GM23338 (cell line): ENCODE measurements at regions not wholly inside any gene's neighbourhood (a gene's known extent, or its start where the extent isn't known, plus 50 kb on each side); places are given as distances from the start of the nearest gene placed in this dataset.

ENCODE experiments used
- ATAC-seq: fragments of 200-7000 bp; cut with Tn5 transposase; 3 replicates; pipeline ENCODE4 v1.9.1; 2020
- DNase-seq: peaks from one replicate; pipeline ENCODE4 v3.0.0-alpha.2; 2015; ENCODE audit warnings: low spot score
- H2AFZ ChIP-seq: fragments of 200-600 bp; sonication (generic); 2 replicates; pipeline ENCODE4 v1.8.0; 2016; ENCODE audit warnings: antibody characterized with exemption, mild to moderate bottlenecking, moderate library complexity
- H3F3A ChIP-seq: fragments of 200-600 bp; sonication (generic); replicated peaks from 2 replicates; pipeline ENCODE4 v1.8.0; 2017; ENCODE audit warnings: antibody characterized with exemption, mixed run types, low read depth
- H3K27ac ChIP-seq: fragments of 200-600 bp; sonication (generic); 2 replicates; pipeline ENCODE4 v1.6.1; 2016; ENCODE audit warnings: low read depth
- H3K27me3 ChIP-seq: fragments of 200-600 bp; sonication (generic); 2 replicates; pipeline ENCODE4 v1.8.0; 2016; ENCODE audit warnings: mild to moderate bottlenecking, mixed run types, moderate library complexity; ENCODE audit not compliant: insufficient read depth
- H3K36me3 ChIP-seq: fragments of 200-600 bp; sonication (generic); 2 replicates; pipeline ENCODE4 v1.8.0; 2016; ENCODE audit warnings: mild to moderate bottlenecking; ENCODE audit not compliant: insufficient read depth
- H3K4me1 ChIP-seq: fragments of 200-600 bp; sonication (generic); 2 replicates; pipeline ENCODE4 v1.8.0; 2016; ENCODE audit warnings: mild to moderate bottlenecking, moderate library complexity; ENCODE audit not compliant: insufficient read depth
- H3K4me2 ChIP-seq: fragments of 200-600 bp; sonication (generic); 2 replicates; pipeline ENCODE4 v1.7.1; 2017; ENCODE audit warnings: mixed run types
- H3K4me3 ChIP-seq: fragments of 200-600 bp; sonication (generic); 2 replicates; pipeline ENCODE4 v1.6.1; 2016; ENCODE audit warnings: mixed run types
- H3K79me2 ChIP-seq: fragments of 200-600 bp; sonication (generic); replicated peaks from 2 replicates; pipeline ENCODE4 v1.8.0; 2017; ENCODE audit warnings: mild to moderate bottlenecking; ENCODE audit not compliant: insufficient read depth
- H3K9me2 ChIP-seq: fragments of 200-600 bp; sonication (generic); 2 replicates; pipeline ENCODE4 v1.8.0; 2017; ENCODE audit not compliant: insufficient read depth
- H4K20me1 ChIP-seq: fragments of 200-600 bp; sonication (generic); replicated peaks from 2 replicates; pipeline ENCODE4 v1.8.0; 2017; ENCODE audit warnings: mild to moderate bottlenecking; ENCODE audit not compliant: insufficient read depth
- H3K27ac Mint-ChIP-seq: 2 replicates; pipeline ENCODE4 v1.8.0; 2020; ENCODE audit warnings: inconsistent platforms, mild to moderate bottlenecking, moderate library complexity, mixed read lengths
- H3K27me3 Mint-ChIP-seq: 3 replicates; pipeline ENCODE4 v1.8.0; 2022; ENCODE audit warnings: low read depth, mild to moderate bottlenecking, moderate library complexity, mixed read lengths, inconsistent platforms; ENCODE audit not compliant: insufficient read depth, poor library complexity
- H3K36me3 Mint-ChIP-seq: 3 replicates; pipeline ENCODE4 v1.8.0; 2021; ENCODE audit warnings: low read depth, mild to moderate bottlenecking, inconsistent platforms, moderate library complexity, mixed read lengths
- H3K4me1 Mint-ChIP-seq: 3 replicates; pipeline ENCODE4 v1.8.0; 2020; ENCODE audit warnings: mild to moderate bottlenecking, inconsistent platforms, mixed read lengths
- H3K4me3 Mint-ChIP-seq: 3 replicates; pipeline ENCODE4 v1.8.0; 2021; ENCODE audit warnings: moderate library complexity, mild to moderate bottlenecking, inconsistent platforms, mixed read lengths
- H3K9me3 Mint-ChIP-seq: 3 replicates; pipeline ENCODE4 v1.8.0; 2020; ENCODE audit warnings: moderate library complexity, mild to moderate bottlenecking, inconsistent platforms, mixed read lengths
- EZH2phosphoT487 ChIP-seq: fragments of 200-600 bp; sonication (generic); IDR thresholded peaks from one replicate; pipeline ENCODE4 v1.8.1; 2018; ENCODE audit warnings: antibody characterized with exemption; ENCODE audit not compliant: unreplicated experiment
- JUNB ChIP-seq: IDR thresholded peaks from one replicate; pipeline ENCODE4 v1.6.1; 2016; ENCODE audit warnings: antibody characterized with exemption; ENCODE audit not compliant: unreplicated experiment
- NANOG ChIP-seq: IDR thresholded peaks from 2 replicates; pipeline ENCODE4 v1.6.1; 2016; ENCODE audit warnings: antibody characterized with exemption, borderline replicate concordance
- POLR2AphosphoS5 ChIP-seq: IDR thresholded peaks from 2 replicates; pipeline ENCODE4 v1.6.1; 2016; ENCODE audit warnings: antibody characterized with exemption, low read depth
- ZNF331 ChIP-seq: fragments of 250-450 bp; sonication (Bioruptor Pico); IDR thresholded peaks from 2 replicates; pipeline ENCODE4 v1.5.0; 2020; ENCODE audit warnings: low read depth, mild to moderate bottlenecking, moderate library complexity
- TF ChIP-seq, protein P1 (sequence below): fragments of 250-450 bp; sonication (Bioruptor Pico); IDR thresholded peaks from 2 replicates; pipeline ENCODE4 v1.5.0; 2020; ENCODE audit warnings: mild to moderate bottlenecking, moderate library complexity
- TF ChIP-seq, protein P2 (sequence below): IDR thresholded peaks from 2 replicates; pipeline ENCODE4 v1.6.1; 2016; ENCODE audit warnings: antibody characterized with exemption

DNA sequence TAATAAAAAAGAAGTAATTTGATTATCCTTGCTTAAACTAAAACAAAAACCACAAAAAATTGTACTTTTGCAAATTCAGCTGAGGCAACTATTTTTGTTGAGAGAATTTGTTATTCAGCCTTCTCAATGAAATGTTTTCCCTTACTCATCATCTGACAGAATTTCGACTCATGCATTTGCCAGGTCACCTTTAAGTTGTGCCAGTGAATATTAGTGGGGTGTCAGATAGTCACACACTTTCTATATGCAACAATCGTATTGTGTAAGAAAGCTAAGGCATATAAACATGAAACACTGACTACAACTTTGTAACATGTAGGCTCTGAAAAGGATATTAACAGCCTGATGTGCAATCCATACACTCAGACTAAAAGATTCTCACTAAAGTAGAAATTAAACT, 1653.1 kb upstream of the SLC39A10 start (continued):
- TF ChIP-seq, protein P1, sequence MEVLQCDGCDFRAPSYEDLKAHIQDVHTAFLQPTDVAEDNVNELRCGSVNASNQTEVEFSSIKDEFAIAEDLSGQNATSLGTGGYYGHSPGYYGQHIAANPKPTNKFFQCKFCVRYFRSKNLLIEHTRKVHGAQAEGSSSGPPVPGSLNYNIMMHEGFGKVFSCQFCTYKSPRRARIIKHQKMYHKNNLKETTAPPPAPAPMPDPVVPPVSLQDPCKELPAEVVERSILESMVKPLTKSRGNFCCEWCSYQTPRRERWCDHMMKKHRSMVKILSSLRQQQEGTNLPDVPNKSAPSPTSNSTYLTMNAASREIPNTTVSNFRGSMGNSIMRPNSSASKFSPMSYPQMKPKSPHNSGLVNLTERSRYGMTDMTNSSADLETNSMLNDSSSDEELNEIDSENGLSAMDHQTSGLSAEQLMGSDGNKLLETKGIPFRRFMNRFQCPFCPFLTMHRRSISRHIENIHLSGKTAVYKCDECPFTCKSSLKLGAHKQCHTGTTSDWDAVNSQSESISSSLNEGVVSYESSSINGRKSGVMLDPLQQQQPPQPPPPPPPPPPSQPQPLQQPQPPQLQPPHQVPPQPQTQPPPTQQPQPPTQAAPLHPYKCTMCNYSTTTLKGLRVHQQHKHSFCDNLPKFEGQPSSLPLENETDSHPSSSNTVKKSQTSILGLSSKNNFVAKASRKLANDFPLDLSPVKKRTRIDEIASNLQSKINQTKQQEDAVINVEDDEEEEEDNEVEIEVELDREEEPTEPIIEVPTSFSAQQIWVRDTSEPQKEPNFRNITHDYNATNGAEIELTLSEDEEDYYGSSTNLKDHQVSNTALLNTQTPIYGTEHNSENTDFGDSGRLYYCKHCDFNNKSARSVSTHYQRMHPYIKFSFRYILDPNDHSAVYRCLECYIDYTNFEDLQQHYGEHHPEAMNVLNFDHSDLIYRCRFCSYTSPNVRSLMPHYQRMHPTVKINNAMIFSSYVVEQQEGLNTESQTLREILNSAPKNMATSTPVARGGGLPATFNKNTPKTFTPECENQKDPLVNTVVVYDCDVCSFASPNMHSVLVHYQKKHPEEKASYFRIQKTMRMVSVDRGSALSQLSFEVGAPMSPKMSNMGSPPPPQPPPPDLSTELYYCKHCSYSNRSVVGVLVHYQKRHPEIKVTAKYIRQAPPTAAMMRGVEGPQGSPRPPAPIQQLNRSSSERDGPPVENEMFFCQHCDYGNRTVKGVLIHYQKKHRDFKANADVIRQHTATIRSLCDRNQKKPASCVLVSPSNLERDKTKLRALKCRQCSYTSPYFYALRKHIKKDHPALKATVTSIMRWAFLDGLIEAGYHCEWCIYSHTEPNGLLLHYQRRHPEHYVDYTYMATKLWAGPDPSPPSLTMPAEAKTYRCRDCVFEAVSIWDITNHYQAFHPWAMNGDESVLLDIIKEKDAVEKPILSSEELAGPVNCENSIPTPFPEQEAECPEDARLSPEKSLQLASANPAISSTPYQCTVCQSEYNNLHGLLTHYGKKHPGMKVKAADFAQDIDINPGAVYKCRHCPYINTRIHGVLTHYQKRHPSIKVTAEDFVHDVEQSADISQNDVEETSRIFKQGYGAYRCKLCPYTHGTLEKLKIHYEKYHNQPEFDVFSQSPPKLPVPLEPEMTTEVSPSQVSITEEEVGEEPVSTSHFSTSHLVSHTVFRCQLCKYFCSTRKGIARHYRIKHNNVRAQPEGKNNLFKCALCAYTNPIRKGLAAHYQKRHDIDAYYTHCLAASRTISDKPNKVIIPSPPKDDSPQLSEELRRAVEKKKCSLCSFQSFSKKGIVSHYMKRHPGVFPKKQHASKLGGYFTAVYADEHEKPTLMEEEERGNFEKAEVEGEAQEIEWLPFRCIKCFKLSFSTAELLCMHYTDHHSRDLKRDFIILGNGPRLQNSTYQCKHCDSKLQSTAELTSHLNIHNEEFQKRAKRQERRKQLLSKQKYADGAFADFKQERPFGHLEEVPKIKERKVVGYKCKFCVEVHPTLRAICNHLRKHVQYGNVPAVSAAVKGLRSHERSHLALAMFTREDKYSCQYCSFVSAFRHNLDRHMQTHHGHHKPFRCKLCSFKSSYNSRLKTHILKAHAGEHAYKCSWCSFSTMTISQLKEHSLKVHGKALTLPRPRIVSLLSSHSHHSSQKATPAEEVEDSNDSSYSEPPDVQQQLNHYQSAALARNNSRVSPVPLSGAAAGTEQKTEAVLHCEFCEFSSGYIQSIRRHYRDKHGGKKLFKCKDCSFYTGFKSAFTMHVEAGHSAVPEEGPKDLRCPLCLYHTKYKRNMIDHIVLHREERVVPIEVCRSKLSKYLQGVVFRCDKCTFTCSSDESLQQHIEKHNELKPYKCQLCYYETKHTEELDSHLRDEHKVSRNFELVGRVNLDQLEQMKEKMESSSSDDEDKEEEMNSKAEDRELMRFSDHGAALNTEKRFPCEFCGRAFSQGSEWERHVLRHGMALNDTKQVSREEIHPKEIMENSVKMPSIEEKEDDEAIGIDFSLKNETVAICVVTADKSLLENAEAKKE (CRISPR knock-in tag): no peak
- TF ChIP-seq POLR2AphosphoS5 (no peak), JUNB (no peak)
- TF ChIP-seq, protein P2, sequence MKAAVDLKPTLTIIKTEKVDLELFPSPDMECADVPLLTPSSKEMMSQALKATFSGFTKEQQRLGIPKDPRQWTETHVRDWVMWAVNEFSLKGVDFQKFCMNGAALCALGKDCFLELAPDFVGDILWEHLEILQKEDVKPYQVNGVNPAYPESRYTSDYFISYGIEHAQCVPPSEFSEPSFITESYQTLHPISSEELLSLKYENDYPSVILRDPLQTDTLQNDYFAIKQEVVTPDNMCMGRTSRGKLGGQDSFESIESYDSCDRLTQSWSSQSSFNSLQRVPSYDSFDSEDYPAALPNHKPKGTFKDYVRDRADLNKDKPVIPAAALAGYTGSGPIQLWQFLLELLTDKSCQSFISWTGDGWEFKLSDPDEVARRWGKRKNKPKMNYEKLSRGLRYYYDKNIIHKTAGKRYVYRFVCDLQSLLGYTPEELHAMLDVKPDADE: no peak

DNA sequence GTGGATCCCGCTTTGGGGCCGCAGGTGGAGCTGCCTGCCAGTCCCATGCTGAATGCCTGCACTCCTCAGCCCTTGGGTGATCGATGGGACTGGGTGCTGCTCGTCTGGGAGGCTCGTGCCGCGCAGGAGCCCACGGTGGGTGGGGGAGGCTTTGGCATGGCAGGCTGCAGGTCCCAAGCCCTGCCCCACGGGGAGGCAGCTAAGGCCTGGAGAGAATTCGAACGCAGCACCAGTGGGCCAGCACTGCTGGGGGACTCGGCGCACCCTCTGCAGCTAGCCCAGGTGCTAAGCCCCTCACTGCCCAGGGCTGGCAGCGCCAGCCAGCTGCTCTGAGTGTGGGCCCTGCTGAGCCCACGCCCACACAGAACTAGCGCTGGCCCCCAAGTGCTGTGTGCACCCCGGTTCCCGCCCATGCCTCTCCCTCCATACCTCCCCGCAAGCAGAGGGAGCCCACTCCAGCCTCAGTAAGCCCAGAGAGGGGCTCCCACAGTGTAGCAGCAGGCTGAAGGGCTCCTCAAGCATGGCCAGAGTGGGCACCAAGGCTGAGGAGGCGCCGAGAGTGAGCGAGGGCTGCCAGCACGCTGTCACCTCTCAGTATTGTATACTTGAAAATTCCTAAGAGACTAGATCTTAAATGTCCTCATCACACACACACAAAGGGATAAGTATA, 1654.2 kb upstream of the SLC39A10 start:
- H3K27me3 Mint-ChIP-seq: peaks cover 3% of the 10 kb centered on the region
- Histone ChIP-seq H3K4me1 (no peaks in the 10 kb centered on the region), H3K36me3 (no peaks in the 10 kb centered on the region; the same call in 1 of the 2 replicates), H3K4me2 (no peak overlapping the region), H3K79me2 (no peaks in the 10 kb centered on the region), H3K9me2 (no peaks in the 10 kb centered on the region), H2AFZ (no peak overlapping the region), H3F3A (no peaks in the 10 kb centered on the region), H4K20me1 (no peaks in the 10 kb centered on the region), H3K27ac (no peak overlapping the region), H3K27me3 (no peaks in the 10 kb centered on the region), H3K4me3 (no peak overlapping the region)
- no peak overlapping the region for H3K27ac Mint-ChIP-seq
- H3K4me1 Mint-ChIP-seq: no peaks in the 10 kb centered on the region
- no peak for ATAC-seq
- no peak overlapping the region for H3K4me3 Mint-ChIP-seq
- no peak for DNase-seq
- H3K36me3 Mint-ChIP-seq: peaks cover 12% of the 10 kb centered on the region; the same call in 2 of the 3 replicates
- peaks cover 13% of the 10 kb centered on the region for H3K9me3 Mint-ChIP-seq
- no peak for TF ChIP-seq NANOG
- TF ChIP-seq, protein P2: no peak
- TF ChIP-seq EZH2phosphoT487: no peak
- no peak for TF ChIP-seq ZNF331 (CRISPR knock-in tag)
